Esophagus muscularis mucosa (tissue), 4 donors: ENCODE measurements at regions not wholly inside any gene's neighbourhood (a gene's known extent, or its start where the extent isn't known, plus 50 kb on each side); places are given as distances from the start of the nearest gene placed in this dataset.

ENCODE experiments used
- EP300 ChIP-seq: sonication (generic); formaldehyde crosslinking; IDR thresholded peaks from one replicate; pipeline ENCODE4 v1.6.1; 2017; ENCODE audit warnings: antibody characterized with exemption
- POLR2AphosphoS5 ChIP-seq, 2 donors: sonication (generic); formaldehyde crosslinking; IDR thresholded peaks; one replicate each; pipeline ENCODE4 v1.6.1; 2017; ENCODE audit warnings: antibody characterized with exemption in 2 of 2
- TF ChIP-seq, protein P1 (sequence below), 3 experiments: fragments of 200-600 bp in 2 of 3; fragments of 450-650 bp in 1 of 3; sonication (generic) in 2 of 3; IDR thresholded peaks; one replicate each; pipeline ENCODE4 v1.5.1; 2017 to 2019; ENCODE audit warnings: antibody characterized with exemption in 3 of 3, mild to moderate bottlenecking in 2 of 3, moderate library complexity in 1 of 3

DNA sequence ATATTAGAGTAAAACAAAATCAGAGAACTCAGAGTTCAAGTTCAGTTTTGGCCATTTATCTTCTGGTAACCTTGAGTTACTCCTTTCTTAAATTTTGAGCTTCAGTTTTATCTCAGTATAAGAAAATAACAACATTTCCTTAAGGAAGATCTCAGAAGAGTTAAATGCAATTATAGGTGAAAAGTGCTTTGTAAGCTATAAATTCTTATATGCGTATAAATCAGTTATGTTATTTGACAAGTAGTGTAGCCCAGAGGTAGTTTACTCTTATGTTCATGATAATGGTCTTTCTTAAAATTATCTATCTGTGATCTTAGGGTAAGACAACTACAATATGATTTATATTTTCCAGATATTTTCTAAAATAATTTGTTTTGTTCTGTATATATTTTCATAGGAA is 89.8 kb downstream of the LHX9 start:
- TF ChIP-seq, protein P1, sequence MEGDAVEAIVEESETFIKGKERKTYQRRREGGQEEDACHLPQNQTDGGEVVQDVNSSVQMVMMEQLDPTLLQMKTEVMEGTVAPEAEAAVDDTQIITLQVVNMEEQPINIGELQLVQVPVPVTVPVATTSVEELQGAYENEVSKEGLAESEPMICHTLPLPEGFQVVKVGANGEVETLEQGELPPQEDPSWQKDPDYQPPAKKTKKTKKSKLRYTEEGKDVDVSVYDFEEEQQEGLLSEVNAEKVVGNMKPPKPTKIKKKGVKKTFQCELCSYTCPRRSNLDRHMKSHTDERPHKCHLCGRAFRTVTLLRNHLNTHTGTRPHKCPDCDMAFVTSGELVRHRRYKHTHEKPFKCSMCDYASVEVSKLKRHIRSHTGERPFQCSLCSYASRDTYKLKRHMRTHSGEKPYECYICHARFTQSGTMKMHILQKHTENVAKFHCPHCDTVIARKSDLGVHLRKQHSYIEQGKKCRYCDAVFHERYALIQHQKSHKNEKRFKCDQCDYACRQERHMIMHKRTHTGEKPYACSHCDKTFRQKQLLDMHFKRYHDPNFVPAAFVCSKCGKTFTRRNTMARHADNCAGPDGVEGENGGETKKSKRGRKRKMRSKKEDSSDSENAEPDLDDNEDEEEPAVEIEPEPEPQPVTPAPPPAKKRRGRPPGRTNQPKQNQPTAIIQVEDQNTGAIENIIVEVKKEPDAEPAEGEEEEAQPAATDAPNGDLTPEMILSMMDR (IDR thresholded peaks at IDR 0.05): no peak
- TF ChIP-seq POLR2AphosphoS5 (IDR thresholded peaks at IDR 0.05) (no peak), EP300 (no peak)
